ENCODE measurements at regions not wholly inside any gene's neighbourhood (a gene's known extent, or its start where the extent isn't known, plus 50 kb on each side); places are given as distances from the start of the nearest gene placed in this dataset.

GRCh38 chr12:61037792-61038191 lies 1222.4 kb upstream of the USP15 start:
- ChIA-PET CTCF (interaction anchor here (0.5 kb wide), 1 partner anchor 1144 kb away, joined by 3 read pairs; no protein-coding TSS in a partner anchor), POLR2A (no interaction called here)
- no peak overlapping the region for H3K4me3 ChIP-seq (ENCODE audit: low read depth, low read length)
- no peaks in the 10 kb centered on the region for H3K36me3 ChIP-seq (ENCODE audit: control insufficient read depth in 2 of 2, insufficient read depth in 1 of 2, low read length in 2 of 2)
- TF ChIP-seq ZFP69B (tag by site-specific recombination; IDR thresholded peaks at IDR 0.05) = no peak
- TF ChIP-seq ZNF146 (tag by site-specific recombination; IDR thresholded peaks at IDR 0.05) = no peak
- TF ChIP-seq, protein P1, sequence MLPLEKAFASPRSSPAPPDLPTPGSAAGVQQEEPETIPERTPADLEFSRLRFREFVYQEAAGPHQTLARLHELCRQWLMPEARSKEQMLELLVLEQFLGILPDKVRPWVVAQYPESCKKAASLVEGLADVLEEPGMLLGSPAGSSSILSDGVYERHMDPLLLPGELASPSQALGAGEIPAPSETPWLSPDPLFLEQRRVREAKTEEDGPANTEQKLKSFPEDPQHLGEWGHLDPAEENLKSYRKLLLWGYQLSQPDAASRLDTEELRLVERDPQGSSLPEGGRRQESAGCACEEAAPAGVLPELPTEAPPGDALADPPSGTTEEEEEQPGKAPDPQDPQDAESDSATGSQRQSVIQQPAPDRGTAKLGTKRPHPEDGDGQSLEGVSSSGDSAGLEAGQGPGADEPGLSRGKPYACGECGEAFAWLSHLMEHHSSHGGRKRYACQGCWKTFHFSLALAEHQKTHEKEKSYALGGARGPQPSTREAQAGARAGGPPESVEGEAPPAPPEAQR (tag by site-specific recombination; IDR thresholded peaks at IDR 0.05) = no peak
- no peak for TF ChIP-seq ZNF747 (tag by site-specific recombination; IDR thresholded peaks at IDR 0.05)
- TF ChIP-seq EGR2 (tag by site-specific recombination; IDR thresholded peaks at IDR 0.05; ENCODE audit: low read depth) = no peak
- TF ChIP-seq KLF7 (tag by site-specific recombination; IDR thresholded peaks at IDR 0.05; ENCODE audit: borderline replicate concordance) = no peak
- TF ChIP-seq, protein P2, sequence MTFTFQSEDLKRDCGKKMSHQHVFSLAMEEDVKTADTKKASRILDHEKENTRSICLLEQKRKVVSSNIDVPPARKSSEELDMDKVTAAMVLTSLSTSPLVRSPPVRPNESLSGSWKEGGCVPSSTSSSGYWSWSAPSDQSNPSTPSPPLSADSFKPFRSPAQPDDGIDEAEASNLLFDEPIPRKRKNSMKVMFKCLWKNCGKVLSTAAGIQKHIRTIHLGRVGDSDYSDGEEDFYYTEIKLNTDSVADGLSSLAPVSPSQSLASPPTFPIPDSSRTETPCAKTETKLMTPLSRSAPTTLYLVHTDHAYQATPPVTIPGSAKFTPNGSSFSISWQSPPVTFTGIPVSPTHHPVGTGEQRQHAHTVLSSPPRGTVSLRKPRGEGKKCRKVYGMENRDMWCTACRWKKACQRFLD (tag by site-specific recombination; IDR thresholded peaks at IDR 0.05) = no peak
- no peak for TF ChIP-seq ZNF362 (tag by site-specific recombination; IDR thresholded peaks at IDR 0.05)
- no peak for TF ChIP-seq KLF1 (tag by site-specific recombination; IDR thresholded peaks at IDR 0.05)
- no peak for TF ChIP-seq ZNF223 (tag by site-specific recombination; IDR thresholded peaks at IDR 0.05)
- TF ChIP-seq, protein P3, sequence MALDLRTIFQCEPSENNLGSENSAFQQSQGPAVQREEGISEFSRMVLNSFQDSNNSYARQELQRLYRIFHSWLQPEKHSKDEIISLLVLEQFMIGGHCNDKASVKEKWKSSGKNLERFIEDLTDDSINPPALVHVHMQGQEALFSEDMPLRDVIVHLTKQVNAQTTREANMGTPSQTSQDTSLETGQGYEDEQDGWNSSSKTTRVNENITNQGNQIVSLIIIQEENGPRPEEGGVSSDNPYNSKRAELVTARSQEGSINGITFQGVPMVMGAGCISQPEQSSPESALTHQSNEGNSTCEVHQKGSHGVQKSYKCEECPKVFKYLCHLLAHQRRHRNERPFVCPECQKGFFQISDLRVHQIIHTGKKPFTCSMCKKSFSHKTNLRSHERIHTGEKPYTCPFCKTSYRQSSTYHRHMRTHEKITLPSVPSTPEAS (tag by site-specific recombination; IDR thresholded peaks at IDR 0.05) = no peak
- TF ChIP-seq ZBTB20 (tag by site-specific recombination; IDR thresholded peaks at IDR 0.05) = no peak
- no peak for TF ChIP-seq ZSCAN16 (tag by site-specific recombination; IDR thresholded peaks at IDR 0.05)
- TF ChIP-seq BCL11A (tag by site-specific recombination; IDR thresholded peaks at IDR 0.05; ENCODE audit: low read depth) = no peak
- H3K4me1 ChIP-seq (ENCODE audit: control insufficient read depth, insufficient read depth, low read length) = no peaks in the 10 kb centered on the region
- no peaks in the 10 kb centered on the region for H3K9me3 ChIP-seq (ENCODE audit: control insufficient read depth, insufficient read depth, low read depth, low read length)
- H3K27ac ChIP-seq (ENCODE audit: extremely low read depth, low read depth, low read length) = no peak overlapping the region

DNA sequence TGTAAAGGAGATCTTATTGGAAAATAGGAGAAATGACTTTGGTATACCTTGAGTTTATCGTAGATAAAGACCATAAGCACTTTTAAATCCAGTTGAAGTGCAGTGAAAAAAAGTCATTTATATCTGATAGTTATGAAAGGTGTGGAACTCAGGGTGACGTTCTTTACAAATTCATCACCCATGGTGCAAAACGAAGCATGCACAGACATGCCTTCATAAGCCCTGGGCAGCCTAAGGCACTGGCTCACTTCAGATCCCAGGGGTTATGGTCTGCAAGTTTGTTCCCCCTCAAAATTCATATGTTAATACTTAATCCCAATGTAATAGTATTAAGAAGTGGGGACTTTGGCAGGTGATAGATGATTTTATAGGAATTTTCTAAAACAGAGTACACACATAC lies 1216.4 kb upstream of the USP15 start:
- H3K27ac ChIP-seq (ENCODE audit: extremely low read depth, low read depth, low read length) = no peak overlapping the region
- no peaks in the 10 kb centered on the region for H3K36me3 ChIP-seq (ENCODE audit: control insufficient read depth in 2 of 2, insufficient read depth in 1 of 2, low read length in 2 of 2)
- ChIA-PET CTCF (no interaction called here), POLR2A (no interaction called here)
- no peaks in the 10 kb centered on the region for H3K9me3 ChIP-seq (ENCODE audit: control insufficient read depth, insufficient read depth, low read depth, low read length)
- H3K4me1 ChIP-seq (ENCODE audit: control insufficient read depth, insufficient read depth, low read length) = no peaks in the 10 kb centered on the region
- H3K4me3 ChIP-seq (ENCODE audit: low read depth, low read length) = no peak overlapping the region
- TF ChIP-seq SALL2 (tag by site-specific recombination; IDR thresholded peaks at IDR 0.05; ENCODE audit: borderline replicate concordance) (no peak), ZNF501 (tag by site-specific recombination; IDR thresholded peaks at IDR 0.05) (no peak), FEZF1 (tag by site-specific recombination; IDR thresholded peaks at IDR 0.05) (no peak), ZNF223 (tag by site-specific recombination; IDR thresholded peaks at IDR 0.05) (no peak), ZNF175 (tag by site-specific recombination; IDR thresholded peaks at IDR 0.05) (no peak), ZNF23 (tag by site-specific recombination; IDR thresholded peaks at IDR 0.05; ENCODE audit: borderline replicate concordance) (no peak), MYNN (tag by site-specific recombination; IDR thresholded peaks at IDR 0.05; ENCODE audit: borderline replicate concordance) (no peak)
- TF ChIP-seq, protein P4, sequence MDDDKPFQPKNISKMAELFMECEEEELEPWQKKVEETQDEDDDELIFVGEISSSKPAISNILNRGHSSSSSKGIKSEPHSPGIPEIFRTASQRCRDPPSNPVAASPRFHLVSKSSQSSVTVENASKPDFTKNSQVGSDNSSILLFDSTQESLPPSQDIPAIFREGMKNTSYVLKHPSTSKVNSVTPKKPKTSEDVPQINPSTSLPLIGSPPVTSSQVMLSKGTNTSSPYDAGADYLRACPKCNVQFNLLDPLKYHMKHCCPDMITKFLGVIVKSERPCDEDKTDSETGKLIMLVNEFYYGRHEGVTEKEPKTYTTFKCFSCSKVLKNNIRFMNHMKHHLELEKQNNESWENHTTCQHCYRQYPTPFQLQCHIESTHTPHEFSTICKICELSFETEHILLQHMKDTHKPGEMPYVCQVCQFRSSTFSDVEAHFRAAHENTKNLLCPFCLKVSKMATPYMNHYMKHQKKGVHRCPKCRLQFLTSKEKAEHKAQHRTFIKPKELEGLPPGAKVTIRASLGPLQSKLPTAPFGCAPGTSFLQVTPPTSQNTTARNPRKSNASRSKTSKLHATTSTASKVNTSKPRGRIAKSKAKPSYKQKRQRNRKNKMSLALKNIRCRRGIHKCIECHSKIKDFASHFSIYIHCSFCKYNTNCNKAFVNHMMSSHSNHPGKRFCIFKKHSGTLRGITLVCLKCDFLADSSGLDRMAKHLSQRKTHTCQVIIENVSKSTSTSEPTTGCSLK (tag by site-specific recombination; IDR thresholded peaks at IDR 0.05) = no peak
- TF ChIP-seq, protein P5, sequence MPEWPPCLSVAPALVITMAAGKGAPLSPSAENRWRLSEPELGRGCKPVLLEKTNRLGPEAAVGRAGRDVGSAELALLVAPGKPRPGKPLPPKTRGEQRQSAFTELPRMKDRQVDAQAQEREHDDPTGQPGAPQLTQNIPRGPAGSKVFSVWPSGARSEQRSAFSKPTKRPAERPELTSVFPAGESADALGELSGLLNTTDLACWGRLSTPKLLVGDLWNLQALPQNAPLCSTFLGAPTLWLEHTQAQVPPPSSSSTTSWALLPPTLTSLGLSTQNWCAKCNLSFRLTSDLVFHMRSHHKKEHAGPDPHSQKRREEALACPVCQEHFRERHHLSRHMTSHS (tag by site-specific recombination; IDR thresholded peaks at IDR 0.05) = no peak

Data from HEK293 (cell line).